ENCODE measurements at regions not wholly inside any gene's neighbourhood (a gene's known extent, or its start where the extent isn't known, plus 50 kb on each side); places are given as distances from the start of the nearest gene placed in this dataset.
A peak's percentile ranks its signal among the peaks of the same experiment; 100 is the strongest.
"Not testable (repeated sequence)": the region's sequence is repeated elsewhere in the genome, so short reads cannot be mapped to it uniquely, and the experiment has no call there.

DNA sequence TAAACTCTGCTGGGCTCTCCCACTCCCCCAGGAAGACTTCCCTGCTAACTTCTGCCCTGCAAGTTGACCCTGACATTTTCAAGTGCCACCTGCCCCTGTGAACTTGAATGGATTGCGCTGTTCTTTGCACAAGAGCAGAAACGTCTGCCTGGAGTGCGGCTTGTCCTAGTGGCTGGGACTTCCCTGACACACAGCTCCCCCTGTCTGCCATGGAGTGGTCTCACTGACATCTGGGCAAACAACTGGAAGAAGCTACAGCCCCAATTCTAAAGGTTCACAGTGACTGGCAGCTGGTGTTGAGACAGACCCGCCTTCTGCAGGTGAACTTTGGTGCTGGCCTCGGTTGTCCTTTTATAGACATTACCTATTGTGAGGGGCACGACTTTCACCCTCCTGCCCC lies 138.7 kb downstream of the KLRB1 start:
- peak; percentile 43 for TF ChIP-seq CTCF (IDR thresholded peaks at IDR 0.05; ENCODE audit: control extremely low read depth, extremely low read depth, low read depth, missing control alignments)
- DNase-seq (ENCODE audit: extremely low spot score): peak; percentile 24
- POLR2A ChIA-PET: not testable (repeated sequence)
- CTCF ChIA-PET: interaction anchor here (0.6 to 1.5 kb wide), 15 partner anchors 21 to 279 kb away, joined by 3 to 7 read pairs (median 3); no protein-coding TSS in a partner anchor

DNA sequence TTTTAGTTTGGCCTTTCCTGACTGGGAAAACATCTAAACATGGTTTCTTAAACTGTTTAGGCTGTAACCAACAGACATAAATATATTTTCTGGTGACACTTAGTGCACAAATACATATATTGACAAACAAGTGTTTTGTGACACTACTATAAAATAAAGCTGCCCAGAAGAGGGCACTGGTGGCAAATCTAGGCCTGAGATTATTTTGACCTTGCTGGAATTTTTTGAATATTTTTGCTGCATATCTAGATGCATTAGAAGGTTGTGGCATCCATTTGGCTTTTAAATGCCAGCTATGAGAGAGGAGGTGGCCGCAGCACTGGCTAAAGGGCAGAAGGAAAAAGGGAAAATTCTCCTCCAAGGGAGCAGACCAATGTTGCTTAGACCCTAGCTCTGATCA lies 139.6 kb downstream of the KLRB1 start:
- DNase-seq (ENCODE audit: extremely low spot score); POLR2A ChIA-PET: not testable (repeated sequence)
- CTCF ChIA-PET: interaction anchor here (1.2 to 1.5 kb wide), 6 partner anchors 20 to 280 kb away, joined by 3 to 7 read pairs (median 3); no protein-coding TSS in a partner anchor

DNA sequence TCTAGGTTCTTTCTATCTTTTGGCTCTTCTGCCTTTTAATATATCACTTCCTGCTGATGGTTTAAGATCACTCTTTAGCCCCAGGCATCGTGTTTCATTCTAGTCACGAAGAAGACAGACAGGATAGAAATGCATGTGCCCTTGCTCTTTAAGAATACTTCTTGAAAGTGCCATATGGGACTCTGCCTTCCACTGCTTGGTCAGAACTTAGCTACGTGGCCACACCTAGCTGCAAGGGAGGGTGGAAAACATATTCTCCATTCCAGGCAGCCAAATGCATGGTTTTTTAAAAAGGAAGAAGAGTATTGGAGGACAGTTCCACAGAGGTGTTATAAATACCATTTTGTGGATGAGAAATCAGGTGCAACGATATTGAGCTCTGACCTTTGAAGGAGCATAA lies 143.3 kb downstream of the KLRB1 start:
- DNase-seq (ENCODE audit: extremely low spot score): no peak
- no peak for TF ChIP-seq CTCF (IDR thresholded peaks at IDR 0.05; ENCODE audit: control extremely low read depth, extremely low read depth, low read depth, missing control alignments)
- POLR2A ChIA-PET: no interaction called here
- CTCF ChIA-PET: no interaction called here

GRCh38 chr12:9455516-9455915 lies 152.2 kb downstream of the KLRB1 start:
- DNase-seq (ENCODE audit: extremely low spot score); POLR2A ChIA-PET; CTCF ChIA-PET: not testable (repeated sequence)

DNA sequence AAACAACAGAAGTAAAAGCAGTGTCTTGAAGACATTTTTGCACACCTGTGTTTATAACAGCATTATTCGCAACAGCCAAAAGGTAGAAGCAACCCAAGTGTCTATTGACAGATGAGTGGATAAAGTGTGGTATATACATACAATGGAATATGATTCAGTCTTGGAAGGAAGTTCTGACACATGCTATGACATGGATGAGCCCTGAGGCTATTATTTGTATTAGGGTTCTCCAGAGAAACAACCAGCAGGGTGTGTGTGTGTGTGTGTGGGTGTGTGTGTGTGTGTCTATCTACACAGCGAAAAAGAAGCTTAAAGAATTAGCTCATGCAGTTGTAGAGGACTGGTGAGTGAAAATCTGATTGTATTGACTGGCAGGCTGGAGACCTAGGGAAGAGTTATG lies 153.7 kb downstream of the KLRB1 start:
- POLR2A ChIA-PET; DNase-seq (ENCODE audit: extremely low spot score); CTCF ChIA-PET: not testable (repeated sequence)

DNA sequence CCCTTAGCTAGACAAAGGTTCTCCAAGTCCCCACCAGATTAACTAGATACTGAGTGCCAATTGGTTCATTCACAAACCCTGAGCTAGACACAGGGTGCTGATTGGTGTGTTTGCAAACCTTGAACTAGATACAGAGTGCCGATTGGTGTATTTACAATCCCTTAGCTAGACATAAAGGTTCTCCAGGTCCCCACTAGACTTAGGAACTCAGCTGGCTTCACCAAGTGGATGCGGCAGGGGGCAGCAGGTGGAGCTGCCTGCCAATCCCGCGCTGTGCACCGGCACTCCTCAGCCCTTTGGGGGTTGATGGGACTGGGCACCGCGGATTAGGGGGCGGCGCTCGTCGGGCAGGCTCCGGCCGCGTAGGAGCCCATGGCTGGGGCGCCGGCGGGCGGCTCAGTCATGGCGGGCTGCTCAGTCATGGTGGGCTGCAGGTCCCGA lies 157.6 kb downstream of the KLRB1 start:
- DNase-seq (ENCODE audit: extremely low spot score); POLR2A ChIA-PET: not testable (repeated sequence)
- CTCF ChIA-PET: interaction anchor here (0.7 to 1.3 kb wide), 4 partner anchors 72 to 299 kb away, joined by 3 to 4 read pairs (median 3); no protein-coding TSS in a partner anchor

GRCh38 chr12:9449657-9450126 lies 158.0 kb downstream of the KLRB1 start:
- DNase-seq (ENCODE audit: extremely low spot score); POLR2A ChIA-PET: not testable (repeated sequence)
- CTCF ChIA-PET: interaction anchor here (0.7 to 1.3 kb wide), 4 partner anchors 72 to 300 kb away, joined by 3 to 4 read pairs (median 3); no protein-coding TSS in a partner anchor

DNA sequence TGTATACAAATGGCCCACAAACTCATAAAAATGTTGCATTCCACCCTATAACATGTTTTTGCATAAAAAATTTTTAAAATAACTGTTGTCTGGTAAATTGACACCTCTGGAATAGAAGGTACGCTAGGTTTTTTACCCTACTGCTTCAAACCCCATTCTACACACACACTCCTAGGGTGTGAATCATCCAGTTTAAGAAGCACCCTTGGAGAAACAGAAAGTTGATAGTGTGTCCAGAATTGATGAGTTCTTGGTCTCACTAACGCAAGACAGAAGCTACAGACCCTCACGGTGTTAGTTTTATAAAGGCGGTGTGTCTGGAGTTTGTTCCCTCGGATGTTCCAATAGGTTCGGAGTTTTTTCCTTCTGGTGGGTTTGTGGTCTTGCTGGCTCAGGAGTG lies 158.5 kb downstream of the KLRB1 start:
- DNase-seq (ENCODE audit: extremely low spot score): no peak
- ChIA-PET POLR2A (no interaction called here), CTCF (interaction anchor here (1.3 kb wide), 1 partner anchor 20 kb away, joined by 3 read pairs; no protein-coding TSS in a partner anchor)
- no peak for TF ChIP-seq CTCF (IDR thresholded peaks at IDR 0.05; ENCODE audit: control extremely low read depth, extremely low read depth, low read depth, missing control alignments)

- DNase-seq (ENCODE audit: extremely low spot score); POLR2A ChIA-PET: not testable (repeated sequence)
- CTCF ChIA-PET: interaction anchor here (1.3 kb wide), 1 partner anchor 20 kb away, joined by 3 read pairs; no protein-coding TSS in a partner anchor
These were observed 159.1 kb downstream of the KLRB1 start for GRCh38 chr12:9448648-9449047.

DNA sequence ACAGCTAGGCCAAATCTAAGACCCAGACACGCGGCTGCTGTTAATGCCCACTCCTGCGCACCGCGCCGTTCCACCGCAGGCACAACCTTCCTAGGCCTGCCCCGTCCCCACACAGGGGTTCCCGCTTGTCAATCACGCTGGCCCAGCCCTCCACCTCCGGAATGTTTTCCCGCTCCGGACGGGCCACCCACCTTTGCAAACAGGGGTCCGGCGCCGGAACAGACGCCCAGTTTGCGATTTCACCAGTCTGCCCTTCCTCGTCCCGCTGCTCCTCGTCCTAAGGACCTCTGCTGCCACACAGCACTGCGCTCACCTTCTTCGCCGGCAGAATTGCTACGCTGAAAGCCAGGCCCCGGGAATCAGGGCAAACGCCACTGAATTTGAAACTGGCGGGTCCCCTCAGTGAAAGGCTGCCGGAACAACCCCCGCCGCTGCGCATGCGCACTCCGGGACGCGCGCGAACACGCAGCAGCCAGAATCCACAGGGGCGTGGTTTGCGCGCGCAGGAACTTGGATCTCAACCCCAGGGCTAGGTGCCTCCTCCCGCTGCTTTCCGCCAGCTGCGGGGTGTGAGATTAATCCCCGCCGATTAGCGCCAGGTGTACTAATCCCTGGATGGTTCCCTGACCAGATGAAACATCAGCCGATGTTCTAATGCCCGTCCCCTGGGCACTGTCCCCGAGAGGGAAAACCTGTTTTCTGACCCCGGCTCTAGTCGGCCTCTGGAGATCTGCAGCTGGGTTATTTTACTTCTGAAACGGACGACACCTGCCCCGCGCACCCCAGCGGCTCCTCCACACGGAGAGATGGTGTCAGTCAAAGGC lies 159.7 kb downstream of the KLRB1 start:
- POLR2A ChIA-PET: not testable (repeated sequence)
- CTCF ChIA-PET: interaction anchor here (1.3 kb wide), 1 partner anchor 21 kb away, joined by 3 read pairs; no protein-coding TSS in a partner anchor
- DNase-seq (ENCODE audit: extremely low spot score): peak; percentile 73

DNA sequence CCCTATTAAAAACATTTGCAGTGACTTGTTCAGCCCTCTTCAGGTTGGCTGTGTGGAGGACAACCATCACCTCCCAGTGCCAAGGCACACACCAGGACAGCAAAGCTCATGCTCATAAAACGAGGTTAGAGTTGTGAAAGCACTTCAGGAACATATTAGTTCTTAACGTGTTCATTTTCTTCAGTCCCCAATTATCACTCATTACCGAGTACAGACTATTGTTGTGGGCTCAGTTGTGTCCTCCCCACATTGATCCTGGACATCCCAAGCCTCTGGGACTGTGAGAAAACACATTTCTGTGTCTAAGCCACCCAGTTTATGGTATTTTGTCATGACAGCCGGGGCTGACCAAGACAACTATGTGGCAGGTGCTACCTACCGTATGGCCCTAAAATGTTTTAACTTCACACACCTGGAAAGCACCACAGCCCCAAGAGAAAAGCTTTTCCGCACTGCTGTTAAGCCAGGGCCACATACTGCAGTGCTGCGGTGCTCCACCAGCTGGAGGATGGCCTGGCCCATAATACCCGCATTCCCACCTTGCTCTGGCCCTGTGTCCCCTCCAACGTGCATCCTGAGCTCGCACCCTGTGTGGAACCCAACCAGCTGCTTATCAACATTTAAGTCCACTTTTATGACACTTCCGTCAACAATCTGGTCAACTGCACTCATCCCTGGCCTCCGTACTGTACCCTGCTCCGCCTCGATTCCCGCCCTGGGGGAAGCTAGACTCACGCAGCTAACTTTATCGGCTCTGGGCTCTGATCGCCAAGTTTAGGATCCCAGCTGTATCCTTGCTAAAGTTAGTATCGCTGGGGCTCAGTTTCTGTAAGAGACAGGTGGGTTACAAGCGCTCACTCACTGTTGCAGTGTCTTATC lies 160.6 kb downstream of the KLRB1 start:
- CTCF ChIA-PET; DNase-seq (ENCODE audit: extremely low spot score); POLR2A ChIA-PET: not testable (repeated sequence)

- POLR2A ChIA-PET; DNase-seq (ENCODE audit: extremely low spot score); CTCF ChIA-PET: not testable (repeated sequence)
These were observed 167.3 kb downstream of the KLRB1 start for GRCh38 chr12:9440428-9440827.

DNA sequence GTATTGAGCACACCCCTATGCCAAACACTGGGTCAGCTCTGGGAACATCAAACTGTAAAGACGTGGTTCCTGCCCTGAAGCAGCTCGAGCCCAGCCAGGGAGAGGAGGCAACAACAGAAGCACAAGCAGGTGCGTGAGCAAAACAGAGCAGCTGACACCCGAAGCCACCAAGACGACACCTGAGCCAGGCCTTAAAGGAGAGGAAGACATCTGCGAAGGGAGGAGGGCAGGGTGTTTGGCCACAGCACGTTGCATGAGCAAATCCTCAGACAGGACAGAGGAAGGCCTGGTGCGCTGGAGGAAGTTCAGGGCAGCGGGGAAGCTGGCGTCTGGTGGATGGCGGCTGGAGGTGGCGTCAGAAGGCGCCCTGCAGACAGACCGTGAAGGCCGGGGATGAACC lies 172.0 kb downstream of the KLRB1 start:
- DNase-seq (ENCODE audit: extremely low spot score); POLR2A ChIA-PET; CTCF ChIA-PET: not testable (repeated sequence)

GRCh38 chr12:9430385-9430784 lies 177.3 kb downstream of the KLRB1 start:
- POLR2A ChIA-PET; DNase-seq (ENCODE audit: extremely low spot score); CTCF ChIA-PET: not testable (repeated sequence)

Measured in GM10248 (cell line).